ENCODE measurements at regions not wholly inside any gene's neighbourhood (a gene's known extent, or its start where the extent isn't known, plus 50 kb on each side); places are given as distances from the start of the nearest gene placed in this dataset.

DNA sequence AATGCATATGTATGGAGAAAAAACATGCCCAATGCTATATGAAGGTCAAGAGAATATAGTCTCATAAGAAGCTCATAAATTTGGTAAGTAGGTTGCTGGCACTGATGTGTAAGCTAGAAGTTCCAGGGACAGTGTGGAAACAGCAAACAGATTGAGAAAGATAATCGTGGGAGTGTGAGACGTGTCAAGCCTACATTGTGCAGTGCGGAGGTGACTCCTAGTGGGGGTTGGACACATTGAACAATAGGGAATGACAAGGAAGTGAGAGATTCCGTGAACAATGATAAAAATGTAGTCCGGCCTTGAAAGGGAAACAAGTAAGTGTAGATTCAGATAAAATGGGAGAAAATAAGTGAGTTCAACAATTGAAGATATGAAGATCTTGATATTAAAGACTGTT, 788.4 kb upstream of the PRMT6 start:
- Histone ChIP-seq H3K9ac (replicated peaks; ENCODE audit: extremely low read depth, insufficient read depth, low read length) (no peak overlapping the region), H3K4me2 (ENCODE audit: insufficient read depth, low read length) (no peak overlapping the region), H3K27me3 (ENCODE audit: control insufficient read depth in 2 of 2, insufficient read depth in 2 of 2, low read length in 2 of 2) (no peaks in the 10 kb centered on the region), H2AFZ (ENCODE audit: low read depth, low read length) (no peak overlapping the region), H4K20me1 (replicated peaks; ENCODE audit: control insufficient read depth, extremely low read depth, insufficient read depth, low read length) (no peaks in the 10 kb centered on the region), H3K9me3 (replicated peaks; ENCODE audit: control insufficient read depth, insufficient read depth, low read length) (peaks cover 4% of the 10 kb centered on the region), H3K4me3 (replicated peaks in 1 of 3; ENCODE audit: insufficient read depth in 1 of 3, low read depth in 1 of 3, low read length in 3 of 3) (no peak overlapping the region), H3K4me1 (ENCODE audit: control insufficient read depth, extremely low read depth, insufficient read depth, low read length) (no peaks in the 10 kb centered on the region), H3K79me2 (ENCODE audit: control insufficient read depth, insufficient read depth, low read length) (no peaks in the 10 kb centered on the region), H3K9me1 (replicated peaks; ENCODE audit: control insufficient read depth, extremely low read depth, insufficient read depth, low read length) (no peaks in the 10 kb centered on the region), H3K27ac (ENCODE audit: insufficient read depth, low read depth, low read length) (no peak overlapping the region), H3K36me3 (ENCODE audit: control insufficient read depth in 2 of 2, extremely low read depth in 1 of 2, insufficient read depth in 2 of 2, low read length in 2 of 2) (no peaks in the 10 kb centered on the region)
- DNase-seq (ENCODE audit: low read depth, low spot score) = no peak
- FAIRE-seq = no peak
- intact Hi-C loops (cut with micrococcal nuclease) (no loop called here), dilution Hi-C loops (cut with MboI; ENCODE audit: extremely low pct_ligation_motif_present, low sequenced_read_pairs) (no loop called here)
- BruUV-seq (replicated peaks) = no TSS peak
- TF ChIP-seq MAX (IDR thresholded peaks at IDR 0.05; ENCODE audit: insufficient read depth, insufficient read length) = no peak
- TF ChIP-seq POLR2AphosphoS5 (IDR thresholded peaks at IDR 0.05; ENCODE audit: insufficient read depth, low read depth, low read length) = no peak
- TF ChIP-seq MYC (IDR thresholded peaks at IDR 0.05; ENCODE audit: low read depth, low read length) = no peak
- TF ChIP-seq POLR2A (IDR thresholded peaks at IDR 0.05; ENCODE audit: low read depth, low read length) = no peak
- no peak for TF ChIP-seq JUN (IDR thresholded peaks at IDR 0.05; ENCODE audit: borderline replicate concordance, insufficient read depth, insufficient read length, low read depth)
- TF ChIP-seq EZH2 (IDR thresholded peaks at IDR 0.05; ENCODE audit: borderline replicate concordance, low read depth, low read length, severe bottlenecking) = no peak
- TF ChIP-seq, protein P1, sequence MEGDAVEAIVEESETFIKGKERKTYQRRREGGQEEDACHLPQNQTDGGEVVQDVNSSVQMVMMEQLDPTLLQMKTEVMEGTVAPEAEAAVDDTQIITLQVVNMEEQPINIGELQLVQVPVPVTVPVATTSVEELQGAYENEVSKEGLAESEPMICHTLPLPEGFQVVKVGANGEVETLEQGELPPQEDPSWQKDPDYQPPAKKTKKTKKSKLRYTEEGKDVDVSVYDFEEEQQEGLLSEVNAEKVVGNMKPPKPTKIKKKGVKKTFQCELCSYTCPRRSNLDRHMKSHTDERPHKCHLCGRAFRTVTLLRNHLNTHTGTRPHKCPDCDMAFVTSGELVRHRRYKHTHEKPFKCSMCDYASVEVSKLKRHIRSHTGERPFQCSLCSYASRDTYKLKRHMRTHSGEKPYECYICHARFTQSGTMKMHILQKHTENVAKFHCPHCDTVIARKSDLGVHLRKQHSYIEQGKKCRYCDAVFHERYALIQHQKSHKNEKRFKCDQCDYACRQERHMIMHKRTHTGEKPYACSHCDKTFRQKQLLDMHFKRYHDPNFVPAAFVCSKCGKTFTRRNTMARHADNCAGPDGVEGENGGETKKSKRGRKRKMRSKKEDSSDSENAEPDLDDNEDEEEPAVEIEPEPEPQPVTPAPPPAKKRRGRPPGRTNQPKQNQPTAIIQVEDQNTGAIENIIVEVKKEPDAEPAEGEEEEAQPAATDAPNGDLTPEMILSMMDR (IDR thresholded peaks at IDR 0.05; ENCODE audit: extremely low read depth in 1 of 2, insufficient read depth in 1 of 2, low read depth in 1 of 2, low read length in 2 of 2) = no peak
- TF ChIP-seq FOS (IDR thresholded peaks at IDR 0.05; ENCODE audit: borderline replicate concordance, insufficient read depth, low read length) = no peak
- TF ChIP-seq GATA2 (IDR thresholded peaks at IDR 0.05; ENCODE audit: insufficient read depth, insufficient read length, low read depth, low read length) = no peak
- CTCF ChIA-PET = no interaction called here
- POLR2A ChIA-PET = no interaction called here

Measured in endothelial cell of umbilical vein (primary cell).